Globus pallidus (tissue), 1 donor: ENCODE measurements at regions not wholly inside any gene's neighbourhood (a gene's known extent, or its start where the extent isn't known, plus 50 kb on each side); places are given as distances from the start of the nearest gene placed in this dataset.
"Not testable (repeated sequence)": the region's sequence is repeated elsewhere in the genome, so short reads cannot be mapped to it uniquely, and the experiment has no call there.

Experiments used
- DNase-seq: peaks from one replicate; pipeline ENCODE4 v3.0.0-alpha.2; 2015; ENCODE audit warnings: low spot score

DNA sequence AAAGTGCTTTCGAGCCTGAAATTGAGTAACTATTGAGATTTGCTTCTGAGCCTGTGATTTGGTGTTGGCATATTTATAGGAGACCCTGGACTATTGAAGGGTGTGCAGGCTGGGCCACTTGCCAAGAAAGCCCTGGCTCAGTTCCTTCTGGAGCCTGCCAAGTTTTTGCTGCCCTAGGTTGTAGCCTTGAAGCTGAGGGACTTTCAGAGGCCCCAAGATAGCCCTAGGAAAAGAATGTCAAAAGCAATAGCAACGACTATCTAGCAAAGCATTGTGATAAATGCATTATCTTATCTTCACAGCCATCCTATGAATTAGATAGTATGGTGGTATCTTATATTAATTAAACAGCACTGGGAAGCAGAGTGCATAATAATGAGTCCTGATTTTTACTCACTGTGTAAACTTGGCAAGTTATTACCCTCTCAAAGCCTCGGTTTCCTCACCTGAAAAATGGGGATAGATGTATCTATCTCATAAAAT is 473.7 kb upstream of the PODXL start:
- peak; percentile 54 for DNase-seq

DNA sequence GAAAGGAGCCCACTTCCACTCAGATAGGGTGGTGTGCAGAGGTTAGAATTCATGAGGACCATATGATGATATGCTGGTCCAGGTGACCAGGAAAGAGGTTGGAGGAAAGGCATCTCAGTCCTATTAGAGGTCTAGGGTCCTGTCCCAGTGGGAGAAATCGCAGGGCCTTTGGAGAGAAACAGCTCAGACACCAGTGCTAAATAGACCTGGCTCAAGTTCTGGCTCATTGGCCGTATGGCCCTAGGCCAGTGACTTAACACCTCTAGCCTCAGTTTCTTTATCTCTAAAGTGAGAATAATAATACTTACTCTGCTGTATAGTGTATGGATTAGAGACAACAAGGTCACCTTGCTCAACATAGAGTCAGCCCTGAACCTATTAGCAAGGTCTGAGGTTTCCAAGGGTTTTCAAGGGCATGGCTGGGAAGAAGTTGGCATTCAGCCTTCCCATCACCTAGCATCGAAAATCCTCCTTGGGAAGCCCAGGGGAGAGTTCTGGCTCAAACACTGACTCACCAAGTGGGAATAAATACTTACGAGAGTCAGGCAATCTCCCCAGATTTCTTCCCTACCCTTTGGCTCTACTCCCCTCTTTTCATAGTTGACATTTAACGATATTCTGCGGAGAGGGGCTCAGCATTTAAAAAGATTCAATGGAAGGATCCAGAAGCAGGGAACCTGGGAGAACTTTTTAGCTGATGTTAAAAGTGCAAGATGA is 473.1 kb upstream of the PODXL start:
- DNase-seq, result no peak

DNA sequence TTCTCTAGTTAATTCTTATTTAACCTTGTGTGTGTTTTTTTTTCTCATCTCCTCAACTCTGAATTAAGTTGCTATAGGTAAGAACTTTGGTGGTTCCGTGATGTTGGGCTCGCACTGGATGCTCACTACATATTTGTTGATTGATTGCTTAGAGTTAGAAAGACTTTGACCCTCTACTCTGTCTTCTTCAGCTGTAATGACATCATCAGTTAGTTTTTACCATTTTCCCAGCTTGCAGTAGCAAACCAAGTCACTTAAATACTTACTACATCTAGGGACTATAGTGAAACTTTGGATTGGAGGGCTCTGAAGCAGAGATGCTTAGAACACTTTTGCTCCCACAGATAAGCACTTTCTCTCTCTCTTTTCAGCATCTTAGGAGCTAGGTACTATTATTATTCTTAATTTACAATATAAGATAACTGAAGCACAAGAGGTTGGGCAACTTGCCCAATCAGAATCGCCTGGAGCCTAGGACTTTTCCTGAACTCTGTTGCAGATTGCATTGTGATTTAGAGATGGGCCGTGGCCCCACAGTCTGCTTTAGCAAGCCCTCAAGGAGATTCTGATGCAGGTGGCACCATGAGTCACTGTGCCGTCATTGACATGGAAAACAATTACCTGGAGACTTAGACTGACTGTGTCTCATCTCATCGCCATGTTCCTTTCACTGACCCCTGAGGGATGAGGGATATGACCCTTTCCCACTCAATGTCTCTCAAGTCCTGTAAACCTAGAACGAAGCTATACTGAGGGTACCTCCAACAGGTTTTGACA is 471.9 kb upstream of the PODXL start:
- no peak for DNase-seq

DNA sequence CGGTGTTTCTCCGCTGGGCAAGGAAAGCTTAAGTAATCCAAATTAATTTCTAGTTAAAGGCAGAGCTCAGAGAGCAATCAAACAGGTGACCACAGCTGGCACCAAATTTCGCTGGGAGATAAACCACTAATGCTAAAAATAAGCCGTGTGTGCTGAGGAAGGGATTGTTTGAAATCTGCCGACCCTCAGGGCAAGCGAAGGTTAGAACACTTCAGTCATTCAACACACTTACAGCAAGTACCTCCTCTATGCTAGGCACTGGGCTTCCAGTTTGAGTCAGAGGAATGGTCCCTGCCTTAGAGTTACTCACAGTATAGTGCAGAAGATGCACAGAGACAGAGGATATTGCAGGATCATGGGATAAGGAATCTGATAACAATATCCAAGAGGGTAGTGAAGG is 467.9 kb upstream of the PODXL start:
- DNase-seq, result no peak

DNA sequence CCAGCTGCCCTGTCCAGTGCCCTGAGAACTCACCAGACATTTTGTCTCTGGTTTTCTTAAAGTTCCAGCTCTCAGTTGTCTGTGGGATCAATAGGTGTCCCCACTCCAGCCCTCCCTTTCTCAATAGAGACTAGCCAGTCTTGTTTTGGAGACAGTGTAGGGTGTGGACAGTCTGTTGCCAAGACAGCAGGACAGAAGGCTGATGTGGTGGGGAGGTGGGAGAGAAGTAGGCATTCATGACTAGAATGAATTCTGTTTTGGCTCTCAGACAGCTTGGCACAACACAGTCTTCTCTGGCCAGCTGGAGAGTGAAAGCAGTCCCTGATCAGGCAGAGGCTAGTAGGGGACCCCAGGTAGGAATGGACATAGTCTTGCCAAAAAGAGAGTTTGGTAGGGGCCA is 467.0 kb upstream of the PODXL start:
- no peak for DNase-seq

DNA sequence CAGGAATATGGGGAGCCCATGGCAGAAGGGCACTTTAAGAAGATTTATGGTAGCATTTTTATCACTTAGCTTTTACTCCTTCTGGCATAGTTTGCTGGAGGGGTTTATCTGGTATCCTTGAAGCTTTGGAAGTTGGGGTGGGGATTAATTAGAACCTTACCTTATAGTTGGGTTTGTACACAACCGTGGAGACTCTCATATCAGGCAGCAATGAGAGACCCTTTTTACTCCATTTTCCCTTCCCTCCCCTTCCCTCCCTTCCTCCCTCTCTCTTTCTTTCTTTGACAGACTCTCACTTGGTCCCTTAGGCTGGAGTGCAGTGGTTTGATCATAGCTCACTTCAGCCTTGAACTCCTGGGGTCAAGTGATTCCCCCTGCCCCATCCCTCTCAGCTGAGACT is 465.8 kb upstream of the PODXL start:
- no peak for DNase-seq

DNA sequence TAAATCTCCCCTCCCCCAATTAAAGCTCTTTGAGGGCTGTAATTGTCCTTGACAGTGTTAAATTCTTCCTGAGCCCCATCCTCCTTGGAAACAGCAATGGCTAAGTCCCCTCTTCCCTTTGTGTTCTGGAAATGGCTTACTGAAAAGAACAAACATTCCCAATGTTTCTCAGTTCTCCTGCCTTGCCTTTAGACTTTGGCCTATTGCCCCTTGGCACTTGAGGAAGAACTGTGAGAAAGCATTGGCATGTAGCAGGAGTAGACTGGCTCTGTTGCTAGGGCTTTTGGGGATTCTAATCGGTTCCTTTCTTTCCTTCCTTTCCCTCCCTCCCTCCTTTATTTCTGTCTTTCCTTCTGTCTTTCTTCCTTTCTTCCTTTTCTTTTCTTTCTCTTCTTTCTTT is 463.3 kb upstream of the PODXL start:
- peak; percentile 30 for DNase-seq

DNA sequence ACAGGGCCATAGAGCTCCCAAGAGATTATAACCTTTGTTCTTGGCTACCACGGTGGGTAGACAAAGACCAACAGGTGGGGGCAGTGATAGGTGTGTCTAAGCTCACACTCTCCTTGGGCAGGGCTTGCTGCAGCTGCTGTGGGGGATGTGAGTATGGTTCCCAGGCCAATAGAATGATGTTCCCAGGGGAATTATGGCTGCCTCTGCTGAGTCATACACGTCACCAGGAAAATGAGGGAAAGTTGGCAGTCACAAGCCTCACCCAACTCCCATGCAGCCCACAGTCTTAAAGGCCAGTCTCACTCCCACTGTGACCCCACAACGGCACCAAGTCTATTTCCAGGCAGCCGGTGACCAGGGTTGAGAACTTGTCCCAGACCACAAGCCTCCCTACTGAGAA is 453.4 kb upstream of the PODXL start:
- no peak for DNase-seq

DNA sequence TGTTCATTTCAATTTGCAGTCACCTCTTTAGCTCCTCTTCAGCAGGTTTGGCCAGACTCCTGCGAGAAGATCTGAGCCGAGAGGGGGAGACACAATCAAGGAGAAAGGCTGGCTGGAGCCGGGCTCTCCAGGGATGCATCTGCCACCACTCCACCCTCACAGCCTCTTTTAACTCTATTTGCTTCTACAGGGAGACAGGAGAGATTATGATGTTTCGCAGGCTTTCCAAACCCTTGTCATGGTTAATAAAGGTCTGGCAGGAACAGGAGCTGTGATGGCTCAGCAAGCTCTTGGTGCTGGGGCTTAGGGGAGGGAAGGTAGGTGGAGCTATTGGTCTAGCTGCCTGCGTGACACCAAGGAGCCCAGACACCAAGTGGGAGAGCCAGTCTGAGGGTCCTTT is 448.1 kb upstream of the PODXL start:
- DNase-seq, result no peak

DNA sequence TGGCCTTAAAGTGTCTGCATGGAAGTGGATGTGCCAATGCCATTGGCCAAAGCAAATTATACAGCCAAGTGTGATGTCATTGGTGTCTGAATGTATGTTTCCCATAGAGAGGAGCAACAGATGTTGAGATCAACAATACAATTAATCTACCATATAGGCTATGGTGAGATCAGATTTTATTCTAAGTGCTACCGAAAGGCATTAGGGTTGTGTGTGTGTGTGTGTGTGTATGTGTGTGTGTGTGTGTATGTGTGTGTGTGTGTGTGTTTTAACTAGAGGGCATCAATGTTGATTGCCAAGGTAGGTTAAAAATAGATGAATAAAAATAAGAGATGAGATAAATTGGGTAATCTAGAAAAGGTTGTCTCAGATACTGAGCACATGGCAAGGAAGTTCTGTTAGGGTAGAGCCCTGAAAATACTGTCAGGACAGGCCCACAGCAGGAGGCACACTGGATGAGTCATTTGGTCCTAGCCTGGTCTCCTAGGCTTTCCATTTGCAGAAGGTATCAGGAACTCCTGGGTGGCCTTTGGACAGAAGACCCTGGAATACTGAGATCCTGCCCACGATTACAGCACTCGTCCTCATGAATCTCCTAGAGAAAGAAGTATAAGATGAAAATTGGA is 446.0 kb upstream of the PODXL start:
- no peak for DNase-seq

DNA sequence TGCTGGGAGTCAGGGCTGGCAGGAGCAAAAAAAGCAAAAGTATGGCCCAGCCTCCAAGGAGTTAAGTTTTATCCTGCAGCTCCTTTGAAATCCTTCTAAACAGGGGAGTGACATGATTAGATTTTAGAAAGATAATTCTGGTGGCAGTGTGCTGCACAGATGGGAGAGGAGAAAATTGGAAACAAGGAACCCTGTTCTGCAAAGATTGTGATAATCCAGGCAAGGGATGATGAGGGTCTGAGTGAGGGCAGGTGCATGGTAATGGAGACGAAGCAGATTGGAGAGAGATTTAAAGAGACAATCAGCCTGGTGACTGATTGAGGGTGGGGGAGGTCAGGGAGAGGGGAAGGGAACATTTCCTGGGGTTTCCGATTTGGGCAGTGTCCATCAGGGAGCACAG is 444.7 kb upstream of the PODXL start:
- no peak for DNase-seq

DNA sequence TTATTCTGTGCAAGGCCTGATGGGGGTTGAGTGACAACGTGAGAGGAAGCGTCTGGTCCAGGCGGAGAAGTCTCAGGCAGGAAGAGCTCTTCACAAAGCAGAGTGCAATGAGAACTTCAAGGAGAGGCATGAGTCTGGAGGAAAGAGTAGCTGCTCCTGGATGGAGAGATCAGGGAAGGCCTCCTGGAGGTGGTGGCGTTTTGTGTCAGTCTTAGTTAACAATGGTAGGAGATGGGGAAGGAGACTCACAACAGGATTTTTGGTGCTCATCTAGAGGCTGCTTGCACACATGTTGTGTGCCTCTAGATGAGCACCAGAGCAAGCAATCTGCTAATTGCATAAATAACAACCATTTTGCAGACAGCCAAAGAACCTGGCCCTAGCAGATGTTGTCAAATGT is 442.8 kb upstream of the PODXL start:
- DNase-seq, result no peak

DNA sequence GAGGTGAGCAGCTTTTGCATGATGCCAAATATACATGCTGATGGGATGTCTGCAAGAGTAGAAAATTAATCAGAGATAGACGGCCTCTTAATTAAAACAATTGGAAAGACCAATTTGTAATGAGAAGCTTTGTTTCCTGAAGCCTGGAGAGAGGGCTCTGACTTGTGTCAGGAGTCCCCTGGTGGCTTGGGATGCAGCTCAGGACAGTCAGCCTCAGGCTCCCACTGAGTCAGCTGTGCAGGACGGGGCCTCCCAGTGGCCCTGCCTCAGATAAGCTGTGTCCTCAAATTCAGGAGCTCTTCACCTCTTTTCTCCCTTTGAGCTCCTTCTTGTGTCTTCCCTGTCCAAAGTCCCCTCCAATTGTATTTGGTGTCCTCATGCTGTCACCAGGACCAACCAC is 438.9 kb upstream of the PODXL start:
- no peak for DNase-seq

DNA sequence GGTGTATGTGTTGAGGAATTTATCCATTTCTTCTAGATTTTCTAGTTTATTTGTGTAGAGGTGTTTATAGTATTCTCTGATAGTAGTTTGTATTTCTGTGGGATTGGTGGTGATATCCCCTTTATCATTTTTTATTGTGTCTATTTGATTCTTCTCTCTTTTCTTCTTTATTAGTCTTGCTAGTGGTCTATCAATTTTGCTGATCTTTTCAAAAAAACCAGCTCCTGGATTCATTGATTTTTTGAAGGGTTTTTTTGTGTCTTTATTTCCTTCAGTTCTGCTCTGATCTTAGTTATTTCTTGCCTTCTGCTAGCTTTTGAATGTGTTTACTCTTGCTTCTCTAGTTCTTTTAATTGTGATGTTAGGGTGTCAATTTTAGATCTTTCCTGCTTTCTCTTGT is 424.6 kb upstream of the PODXL start:
- DNase-seq, result not testable (repeated sequence)

DNA sequence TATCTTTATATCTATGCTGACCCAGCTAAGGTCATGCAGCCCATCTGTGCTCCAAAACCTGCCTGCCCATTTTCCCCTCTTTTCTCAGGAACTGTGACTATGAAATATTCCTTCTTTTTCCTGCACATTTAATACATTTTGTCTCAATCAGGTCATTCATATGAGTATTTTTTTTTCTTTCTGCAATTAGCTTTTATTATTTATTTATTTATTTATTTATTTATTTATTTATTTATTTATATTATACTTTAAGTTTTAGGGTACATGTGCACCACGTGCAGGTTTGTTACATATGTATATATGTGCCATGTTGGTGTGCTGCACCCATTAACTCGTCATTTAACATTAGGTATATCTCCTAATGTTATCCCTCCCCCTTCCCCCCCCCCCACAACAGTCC is 421.7 kb upstream of the PODXL start:
- not testable (repeated sequence) for DNase-seq

DNA sequence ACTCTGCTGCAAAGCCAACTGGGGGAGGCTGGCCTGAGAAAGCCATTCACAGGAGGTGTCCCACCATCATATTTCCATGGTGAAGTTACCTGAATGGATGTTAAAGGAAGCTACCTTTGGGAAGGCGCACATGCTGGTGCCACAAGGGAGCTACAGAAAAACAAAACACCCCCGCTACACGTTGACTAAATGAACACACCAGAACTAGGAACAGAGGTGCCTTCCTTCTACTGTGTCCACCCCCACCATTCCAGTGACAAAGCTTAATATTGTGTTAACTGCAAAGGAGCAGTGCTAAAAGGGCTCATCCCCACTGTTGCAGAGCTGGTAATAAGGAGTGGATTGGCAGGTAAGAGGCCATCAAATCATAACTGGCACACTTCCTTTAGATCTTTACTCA is 420.0 kb upstream of the PODXL start:
- DNase-seq, result no peak

DNA sequence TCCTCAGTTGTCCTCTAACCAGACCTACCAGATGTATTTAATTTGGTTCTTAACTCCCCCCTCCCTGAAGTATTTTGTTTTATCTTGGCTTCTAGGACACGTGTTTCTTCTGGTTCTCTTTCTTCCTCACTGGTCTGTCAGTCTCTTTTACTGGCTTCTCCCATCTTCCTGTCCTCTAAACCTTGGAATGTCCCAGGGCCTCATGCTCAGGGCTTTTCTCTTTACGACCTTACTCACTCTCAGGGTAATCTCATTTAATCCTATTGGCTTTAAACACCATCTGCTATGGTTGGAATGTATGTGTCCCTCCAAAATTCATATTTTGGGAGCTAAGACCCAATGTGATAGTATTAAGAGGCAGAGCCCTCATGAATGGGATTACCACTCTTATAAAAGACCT is 418.2 kb upstream of the PODXL start:
- no peak for DNase-seq

DNA sequence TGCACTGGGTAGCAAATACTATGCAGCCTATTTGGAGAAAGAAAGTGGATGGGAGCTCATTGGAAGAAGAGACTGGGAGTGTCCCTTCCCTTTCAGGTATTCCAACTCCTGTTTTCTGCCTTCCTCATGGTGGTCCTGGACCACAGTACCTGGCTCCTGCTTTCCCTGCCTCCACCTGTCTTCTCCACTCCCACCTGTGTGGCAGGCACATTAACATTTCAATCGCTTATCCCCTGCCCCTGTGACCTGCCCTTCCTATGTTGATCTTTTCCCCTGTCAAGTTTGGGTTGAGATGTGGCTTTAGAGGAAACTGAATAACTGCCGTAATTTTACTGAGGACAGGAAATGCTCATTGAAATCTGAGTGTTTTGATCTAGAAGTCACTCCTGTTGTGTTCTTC is 415.8 kb upstream of the PODXL start:
- DNase-seq, result no peak

DNA sequence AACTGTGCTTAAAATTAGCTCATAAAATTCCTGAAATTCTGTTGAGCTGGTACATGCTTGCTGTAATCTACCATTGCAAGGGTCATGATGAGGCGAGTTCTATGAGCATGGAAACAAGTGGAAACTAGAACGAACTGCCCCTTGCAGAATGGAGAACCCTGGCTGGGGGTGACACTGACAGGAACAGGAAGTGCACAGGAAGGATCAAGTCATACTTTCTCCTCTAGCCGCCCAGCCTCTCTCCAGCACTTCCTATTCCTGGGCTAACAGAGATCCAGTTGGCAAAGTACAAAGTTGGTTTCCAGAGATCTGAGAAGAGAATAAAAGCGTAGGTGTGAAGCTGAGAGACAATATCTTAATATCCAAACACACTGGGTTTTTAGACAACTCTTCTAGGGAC is 414.2 kb upstream of the PODXL start:
- DNase-seq, result no peak

DNA sequence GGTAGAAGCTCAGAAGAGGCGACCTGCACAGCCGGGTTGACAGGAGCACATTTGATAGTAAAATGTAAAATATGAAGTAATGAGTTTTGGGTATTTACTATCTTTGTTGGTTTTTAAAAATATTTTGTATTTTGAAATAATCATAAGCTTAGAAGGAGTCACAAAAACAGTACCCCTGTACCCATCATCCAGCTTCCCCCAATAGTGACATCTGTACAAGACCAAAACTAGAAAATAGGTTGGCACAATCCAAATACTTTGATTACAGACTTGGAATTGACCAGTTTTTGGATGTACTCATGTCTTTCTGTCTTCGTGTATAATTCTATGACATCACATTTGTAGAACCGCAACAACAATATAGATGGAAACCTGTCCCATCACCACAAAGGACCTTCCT is 413.1 kb upstream of the PODXL start:
- DNase-seq, result no peak

DNA sequence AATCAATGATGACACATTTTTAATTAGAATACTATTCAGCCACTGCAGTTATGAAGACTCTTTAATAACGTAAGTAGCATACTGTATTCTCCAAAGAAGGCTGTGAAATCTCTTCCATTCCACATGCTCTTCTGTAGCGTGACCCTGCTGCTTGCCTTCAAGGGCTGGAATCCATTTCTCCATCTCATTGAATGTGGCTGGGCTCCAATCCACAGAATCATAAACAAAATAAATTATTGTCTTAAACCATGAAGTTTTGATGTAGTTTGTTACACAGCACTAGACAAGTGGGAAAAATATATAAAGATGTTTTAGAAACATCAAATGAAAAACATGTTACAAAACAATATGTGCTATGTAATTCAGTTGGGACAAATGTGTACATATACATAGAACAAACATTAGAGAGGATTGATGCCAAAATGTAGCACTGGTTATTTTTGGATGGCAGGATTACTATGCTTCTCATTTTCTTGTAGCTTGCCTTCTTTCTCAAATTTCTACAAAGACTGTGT is 410.8 kb upstream of the PODXL start:
- no peak for DNase-seq

DNA sequence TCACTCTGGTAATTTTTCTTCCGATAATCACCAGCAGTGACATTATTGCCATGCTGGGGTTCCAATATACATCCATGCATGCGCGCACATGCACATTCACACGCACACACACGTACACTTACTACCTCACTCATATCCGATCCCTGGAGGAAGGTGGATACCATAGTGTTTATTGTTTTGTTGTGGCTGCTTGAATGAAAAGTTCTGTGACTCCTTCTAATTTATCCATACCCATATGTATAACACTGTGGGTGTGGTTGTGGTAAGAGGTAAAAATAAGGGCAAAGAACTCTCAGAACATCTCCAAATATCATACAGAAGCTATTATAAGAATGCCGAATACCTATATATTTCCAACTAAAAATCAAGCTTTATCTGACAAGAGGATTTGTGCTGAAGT is 407.8 kb upstream of the PODXL start:
- no peak for DNase-seq

DNA sequence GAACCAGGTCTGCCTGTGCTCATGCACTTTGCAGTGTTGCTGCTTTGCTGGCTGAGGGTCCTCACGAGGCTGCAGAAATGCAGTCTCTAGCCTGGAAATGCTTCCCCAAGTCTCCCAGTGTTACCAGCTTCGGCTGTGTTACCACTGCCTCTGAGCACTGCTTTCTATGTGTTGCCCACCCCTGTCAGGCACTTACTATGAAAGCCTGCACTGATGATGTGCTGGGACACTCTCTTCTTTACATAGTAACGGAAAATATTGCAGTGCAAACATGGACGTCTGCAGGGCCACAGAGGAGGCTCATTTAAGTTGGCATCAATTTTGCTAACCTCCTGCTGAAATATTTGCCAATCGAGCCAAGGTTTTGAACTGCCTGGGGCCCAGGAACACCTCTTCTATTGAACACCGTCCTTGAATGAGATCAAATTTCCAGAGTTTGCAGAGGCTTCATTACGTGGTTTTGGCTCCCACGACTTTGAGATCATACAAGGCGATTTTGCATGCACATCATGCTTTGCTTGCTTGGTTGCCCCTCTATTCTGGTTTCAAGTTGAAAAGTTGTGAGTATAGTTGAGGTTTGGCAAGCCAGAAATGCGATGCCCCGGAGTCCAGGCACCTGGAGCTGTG is 404.7 kb upstream of the PODXL start:
- no peak for DNase-seq
